ENCODE measurements at regions not wholly inside any gene's neighbourhood (a gene's known extent, or its start where the extent isn't known, plus 50 kb on each side); places are given as distances from the start of the nearest gene placed in this dataset.

DNA sequence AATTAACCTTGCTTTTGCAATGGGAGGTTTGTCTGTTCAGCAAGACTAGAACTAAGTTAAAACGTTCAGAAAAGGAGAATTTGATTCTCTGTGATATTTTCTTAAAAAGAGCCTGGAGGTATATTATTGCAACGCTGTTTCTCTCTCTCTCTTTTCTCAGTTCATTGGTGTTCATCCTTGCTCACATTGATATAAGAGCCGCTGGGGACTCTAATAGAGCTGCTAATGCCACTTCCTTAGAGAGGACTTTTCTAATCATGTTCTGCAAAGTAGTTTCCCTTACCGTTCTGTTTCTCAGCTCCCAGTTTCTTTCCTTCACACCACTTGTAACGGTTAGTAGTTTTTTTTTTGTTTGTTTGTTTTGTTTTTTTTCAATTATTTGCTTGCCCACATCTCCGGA lies 203.8 kb downstream of the RWDD3 start:
- Histone ChIP-seq H3K9me2 (ENCODE audit: insufficient read depth) (no peaks in the 10 kb centered on the region), H2AFZ (no peak overlapping the region), H3K9ac (no peak overlapping the region), H3F3A (ENCODE audit: insufficient read depth) (no peaks in the 10 kb centered on the region), H3K36me3 (ENCODE audit: low read depth) (no peaks in the 10 kb centered on the region), H3K4me1 (ENCODE audit: insufficient read depth) (no peaks in the 10 kb centered on the region), H3K79me2 (ENCODE audit: insufficient read depth) (no peaks in the 10 kb centered on the region), H3K27ac (no peak overlapping the region), H4K20me1 (ENCODE audit: insufficient read depth) (no peaks in the 10 kb centered on the region), H3K4me3 (no peak overlapping the region), H3K9me3 (ENCODE audit: low read depth) (no peaks in the 10 kb centered on the region), H3K27me3 (replicated peaks; ENCODE audit: insufficient read depth) (no peaks in the 10 kb centered on the region; the same call in 1 of the 2 replicates), H3K4me2 (ENCODE audit: unreplicated experiment) (no peak overlapping the region)
- WGBS, 2 experiments (ENCODE audit: low coverage in 1 of 2, low lambda C conversion rate in 2 of 2, missing lambda C conversion rate in 2 of 2): 21 to 24% methylated on average over 6 of the region's 6 CpGs
- in situ Hi-C loops (cut with MboI): no loop called here
- DNase-seq: no peak
- no peak for TF ChIP-seq EZH2 (IDR thresholded peaks at IDR 0.05; ENCODE audit: insufficient read depth, poor library complexity, severe bottlenecking)

DNA sequence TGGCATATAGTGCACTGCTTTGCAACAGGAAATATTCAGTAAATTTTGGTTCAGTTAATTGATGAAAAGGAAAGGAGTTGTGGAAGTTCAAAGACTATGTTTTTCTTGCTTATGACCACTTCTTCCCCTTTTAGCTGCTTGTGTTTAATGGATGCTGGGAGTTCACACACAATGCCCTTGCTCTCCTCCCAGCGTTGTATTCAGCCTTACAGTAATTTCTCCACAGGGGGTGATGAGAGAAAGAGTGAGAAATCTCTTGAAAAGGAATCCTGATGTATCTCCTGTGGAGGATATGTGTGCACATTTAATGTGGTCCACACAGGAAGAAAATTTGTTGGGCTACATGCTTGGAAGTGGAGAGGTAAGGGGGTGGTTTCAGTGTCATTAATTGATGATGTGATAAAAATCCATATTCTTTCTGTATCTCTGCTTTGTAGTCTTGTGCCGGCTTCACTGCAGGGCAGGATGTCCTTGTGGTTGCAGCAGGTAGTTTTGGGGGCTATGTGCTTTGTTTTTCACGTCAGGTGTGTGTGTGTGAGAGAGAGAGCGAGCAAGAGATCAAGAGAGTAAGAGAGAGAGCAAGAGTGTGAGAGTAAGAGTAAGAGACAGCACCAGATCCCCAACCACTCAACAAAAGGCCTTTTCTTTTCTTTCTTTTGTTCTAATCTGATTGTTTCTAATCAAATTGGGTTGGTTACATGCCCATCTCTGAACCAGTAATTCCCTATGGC lies 204.4 kb downstream of the RWDD3 start:
- Histone ChIP-seq H2AFZ (no peak overlapping the region), H3K9me2 (ENCODE audit: insufficient read depth) (no peaks in the 10 kb centered on the region), H3K4me3 (no peak overlapping the region), H4K20me1 (ENCODE audit: insufficient read depth) (no peaks in the 10 kb centered on the region), H3K9ac (no peak overlapping the region), H3K36me3 (ENCODE audit: low read depth) (no peaks in the 10 kb centered on the region), H3K4me1 (ENCODE audit: insufficient read depth) (no peaks in the 10 kb centered on the region), H3K79me2 (ENCODE audit: insufficient read depth) (no peaks in the 10 kb centered on the region), H3K9me3 (ENCODE audit: low read depth) (no peaks in the 10 kb centered on the region), H3F3A (ENCODE audit: insufficient read depth) (no peaks in the 10 kb centered on the region), H3K27me3 (replicated peaks; ENCODE audit: insufficient read depth) (no peaks in the 10 kb centered on the region; the same call in 1 of the 2 replicates), H3K27ac (no peak overlapping the region), H3K4me2 (ENCODE audit: unreplicated experiment) (no peak overlapping the region)
- in situ Hi-C loops (cut with MboI): no loop called here
- 2 to 9% methylated on average over 4 of the region's 4 CpGs for whole genome bisulfite sequencing, 2 experiments (ENCODE audit: low coverage in 1 of 2, low lambda C conversion rate in 2 of 2, missing lambda C conversion rate in 2 of 2)
- DNase-seq: no peak
- no peak for TF ChIP-seq EZH2phosphoT487 (IDR thresholded peaks at IDR 0.05; ENCODE audit: insufficient read depth, low read depth)
- TF ChIP-seq EZH2 (IDR thresholded peaks at IDR 0.05; ENCODE audit: insufficient read depth, poor library complexity, severe bottlenecking): no peak

DNA sequence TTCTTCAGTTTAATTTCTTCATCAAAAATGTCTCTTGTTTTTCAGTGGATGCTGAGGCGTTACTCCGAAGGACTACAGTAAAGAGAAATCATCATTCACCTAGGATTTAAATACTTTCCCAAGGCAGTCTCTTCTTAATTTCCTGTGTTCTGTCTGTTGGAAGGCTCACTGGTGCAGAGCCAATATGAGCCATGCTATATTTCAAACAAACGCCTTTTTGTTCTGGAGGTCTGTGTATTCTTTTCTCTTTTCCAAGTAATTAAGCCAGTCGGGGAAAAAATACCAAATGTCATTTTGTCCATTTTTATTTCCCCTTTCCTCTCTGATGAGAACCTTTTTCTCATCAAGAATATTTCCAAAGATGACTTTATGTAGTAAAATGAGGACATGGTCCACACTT lies 206.5 kb downstream of the RWDD3 start:
- no peaks in the 10 kb centered on the region for H3F3A ChIP-seq (ENCODE audit: insufficient read depth)

DNA sequence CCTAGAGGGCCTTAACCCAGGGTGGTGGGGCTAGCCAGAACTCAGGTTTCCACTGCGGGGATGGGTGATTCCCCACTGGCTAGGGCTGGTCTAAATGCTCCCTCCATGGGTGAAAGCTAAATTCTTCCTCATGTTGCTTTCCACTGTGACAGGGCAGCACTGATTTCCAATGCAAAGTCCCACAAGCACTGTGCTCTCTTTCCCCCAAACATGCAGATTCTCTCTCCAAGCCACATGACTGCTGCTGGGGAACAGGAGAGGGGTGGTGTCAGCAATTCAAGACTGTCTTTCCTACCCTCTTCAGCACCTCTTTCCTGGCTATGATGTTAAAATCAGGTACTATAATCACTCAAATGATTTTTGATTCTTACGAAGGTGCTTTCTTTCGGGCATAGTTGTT lies 215.5 kb downstream of the RWDD3 start:
- Histone ChIP-seq H3K9me3 (ENCODE audit: low read depth) (no peaks in the 10 kb centered on the region), H3K4me3 (no peak overlapping the region), H3K27ac (no peak overlapping the region), H3K9me2 (ENCODE audit: insufficient read depth) (no peaks in the 10 kb centered on the region), H3F3A (ENCODE audit: insufficient read depth) (no peaks in the 10 kb centered on the region), H2AFZ (no peak overlapping the region), H3K27me3 (replicated peaks; ENCODE audit: insufficient read depth) (no peaks in the 10 kb centered on the region), H3K4me1 (ENCODE audit: insufficient read depth) (no peaks in the 10 kb centered on the region), H3K36me3 (ENCODE audit: low read depth) (no peaks in the 10 kb centered on the region), H3K9ac (no peak overlapping the region), H3K4me2 (ENCODE audit: unreplicated experiment) (no peak overlapping the region), H3K79me2 (ENCODE audit: insufficient read depth) (no peaks in the 10 kb centered on the region), H4K20me1 (ENCODE audit: insufficient read depth) (no peaks in the 10 kb centered on the region)
- TF ChIP-seq EZH2phosphoT487 (IDR thresholded peaks at IDR 0.05; ENCODE audit: insufficient read depth, low read depth) (no peak), EZH2 (IDR thresholded peaks at IDR 0.05; ENCODE audit: insufficient read depth, poor library complexity, severe bottlenecking) (no peak)
- in situ Hi-C loops (cut with MboI): no loop called here
- 40 to 53% methylated on average over 3 of the region's 3 CpGs for WGBS, 2 experiments (ENCODE audit: low coverage in 1 of 2, low lambda C conversion rate in 2 of 2, missing lambda C conversion rate in 2 of 2)
- no peak for DNase-seq

More for the DNA sequence above, 206.5 kb downstream of the RWDD3 start:
- Histone ChIP-seq H3K4me2 (ENCODE audit: unreplicated experiment) (no peak overlapping the region), H3K27ac (no peak overlapping the region), H3K4me1 (ENCODE audit: insufficient read depth) (no peaks in the 10 kb centered on the region), H3K9me3 (ENCODE audit: low read depth) (no peaks in the 10 kb centered on the region), H3K4me3 (no peak overlapping the region), H3K79me2 (ENCODE audit: insufficient read depth) (no peaks in the 10 kb centered on the region), H3K27me3 (replicated peaks; ENCODE audit: insufficient read depth) (no peaks in the 10 kb centered on the region), H3K9me2 (ENCODE audit: insufficient read depth) (no peaks in the 10 kb centered on the region), H3K36me3 (ENCODE audit: low read depth) (no peaks in the 10 kb centered on the region), H2AFZ (no peak overlapping the region), H3K9ac (no peak overlapping the region), H4K20me1 (ENCODE audit: insufficient read depth) (no peaks in the 10 kb centered on the region)
- 21 to 25% methylated on average over 4 of the region's 4 CpGs for WGBS, 2 experiments (ENCODE audit: low coverage in 1 of 2, low lambda C conversion rate in 2 of 2, missing lambda C conversion rate in 2 of 2)
- in situ Hi-C loops (cut with MboI): no loop called here
- TF ChIP-seq EZH2phosphoT487 (IDR thresholded peaks at IDR 0.05; ENCODE audit: insufficient read depth, low read depth): no peak
- no peak for TF ChIP-seq EZH2 (IDR thresholded peaks at IDR 0.05; ENCODE audit: insufficient read depth, poor library complexity, severe bottlenecking)
- DNase-seq: no peak
